Gastroesophageal sphincter (tissue), 4 donors: ENCODE measurements at regions not wholly inside any gene's neighbourhood (a gene's known extent, or its start where the extent isn't known, plus 50 kb on each side); places are given as distances from the start of the nearest gene placed in this dataset.

ENCODE experiments used
- ATAC-seq: fragments of 150-250 bp; one replicate; pipeline ENCODE4 v1.9.1; 2016; ENCODE audit warnings: mild to moderate bottlenecking, moderate library complexity
- H3K27ac ChIP-seq, 4 donors: fragments of 200-600 bp; sonication (generic) in 3 of 4; 1 replicate in 3 of 4; 2 replicates in 1 of 4; pipeline ENCODE4 v1.5.1; 2016 to 2019
- H3K27me3 ChIP-seq: fragments of 200-600 bp; sonication (generic); one replicate; pipeline ENCODE4 v1.5.1; 2019
- H3K36me3 ChIP-seq, 2 donors: fragments of 200-600 bp; sonication (generic); one replicate each; pipeline ENCODE4 v1.5.1; 2019; ENCODE audit warnings: control low read depth in 1 of 2
- H3K4me1 ChIP-seq, 3 donors: fragments of 200-600 bp; sonication (generic); 1 replicate in 2 of 3; 2 replicates in 1 of 3; pipeline ENCODE4 v1.5.1; 2016 to 2019; ENCODE audit warnings: control low read depth in 2 of 3
- H3K4me3 ChIP-seq, 2 donors: fragments of 200-600 bp; sonication (generic); one replicate each; pipeline ENCODE4 v1.5.1; 2019; ENCODE audit warnings: mild to moderate bottlenecking in 1 of 2, moderate library complexity in 1 of 2
- H3K9me3 ChIP-seq, 3 donors: fragments of 200-600 bp; sonication (generic); one replicate each; pipeline ENCODE4 v1.5.1; 2017 to 2019; ENCODE audit warnings: control low read depth in 2 of 3
- CTCF ChIP-seq, 4 experiments: fragments of 200-600 bp in 2 of 4; fragments of 450-650 bp in 2 of 4; sonication (generic) in 1 of 4; IDR thresholded peaks; one replicate each; pipeline ENCODE4 v1.5.1; 2017 to 2019; ENCODE audit warnings: antibody characterized with exemption in 4 of 4, mild to moderate bottlenecking in 2 of 4, moderate library complexity in 2 of 4
- EP300 ChIP-seq: sonication (generic); formaldehyde crosslinking; IDR thresholded peaks from one replicate; pipeline ENCODE4 v1.6.1; 2017; ENCODE audit warnings: antibody characterized with exemption, mild to moderate bottlenecking
- POLR2A ChIP-seq, 2 donors: fragments of 450-650 bp; IDR thresholded peaks; one replicate each; pipeline ENCODE4 v1.6.1; 2017; ENCODE audit warnings: antibody characterized with exemption in 2 of 2, mild to moderate bottlenecking in 2 of 2, moderate library complexity in 1 of 2
- POLR2AphosphoS5 ChIP-seq: sonication (generic); formaldehyde crosslinking; IDR thresholded peaks from one replicate; pipeline ENCODE4 v1.6.1; 2017; ENCODE audit warnings: antibody characterized with exemption
- WGBS, 2 donors: methylation state at CpG; one replicate each; pipeline ENCODE4 v1.1.5; 2018; ENCODE audit warnings: low coverage in 1 of 2; 5-methylcytosine and 5-hydroxymethylcytosine counted together

- Histone ChIP-seq H3K27ac (no peak overlapping the region), H3K4me1 (no peaks in the 10 kb centered on the region), H3K27me3 (no peaks in the 10 kb centered on the region), H3K4me3 (no peak overlapping the region), H3K36me3 (no peaks in the 10 kb centered on the region), H3K9me3 (no peaks in the 10 kb centered on the region)
- TF ChIP-seq POLR2AphosphoS5 (no peak), CTCF (IDR thresholded peaks at IDR 0.05) (no peak), EP300 (no peak), POLR2A (IDR thresholded peaks at IDR 0.05) (no peak)
- ATAC-seq: no peak
- WGBS, 2 donors: 75 to 90% methylated on average over 1 to 2 of the region's 2 CpGs
Measured at GRCh38 chr7:110291430-110291829, 799.5 kb upstream of the LRRN3 start.

GRCh38 chr7:110296321-110296720 lies 794.6 kb upstream of the LRRN3 start:
- Histone ChIP-seq H3K27me3 (no peaks in the 10 kb centered on the region), H3K27ac (no peak overlapping the region), H3K36me3 (no peaks in the 10 kb centered on the region), H3K4me3 (no peak overlapping the region), H3K9me3 (no peaks in the 10 kb centered on the region), H3K4me1 (no peaks in the 10 kb centered on the region)
- ATAC-seq: no peak
- TF ChIP-seq EP300: no peak
- no peak for TF ChIP-seq CTCF (IDR thresholded peaks at IDR 0.05)
- no peak for TF ChIP-seq POLR2AphosphoS5
- no peak for TF ChIP-seq POLR2A (IDR thresholded peaks at IDR 0.05)
- 82 to 88% methylated on average over 1 of the region's 1 CpG for WGBS, 2 donors

GRCh38 chr7:110307776-110308175 lies 783.2 kb upstream of the LRRN3 start:
- no peak overlapping the region for H3K4me3 ChIP-seq
- no peaks in the 10 kb centered on the region for H3K4me1 ChIP-seq
- no peaks in the 10 kb centered on the region for H3K9me3 ChIP-seq
- no peak for ATAC-seq
- H3K27ac ChIP-seq: no peak overlapping the region
- WGBS, 2 donors: 88 to 100% methylated on average over 1 of the region's 1 CpG
- H3K27me3 ChIP-seq: no peaks in the 10 kb centered on the region
- H3K36me3 ChIP-seq: no peaks in the 10 kb centered on the region
- TF ChIP-seq CTCF (IDR thresholded peaks at IDR 0.05) (no peak), POLR2A (IDR thresholded peaks at IDR 0.05) (no peak), EP300 (no peak), POLR2AphosphoS5 (no peak)

GRCh38 chr7:110308791-110309190 lies 782.1 kb upstream of the LRRN3 start:
- no peak overlapping the region for H3K27ac ChIP-seq
- H3K9me3 ChIP-seq: no peaks in the 10 kb centered on the region
- TF ChIP-seq POLR2A (IDR thresholded peaks at IDR 0.05) (no peak), CTCF (IDR thresholded peaks at IDR 0.05) (no peak), EP300 (no peak), POLR2AphosphoS5 (no peak)
- WGBS, 2 donors: 79 to 98% methylated on average over 5 of the region's 5 CpGs
- no peak overlapping the region for H3K4me3 ChIP-seq
- H3K4me1 ChIP-seq: no peaks in the 10 kb centered on the region
- no peaks in the 10 kb centered on the region for H3K27me3 ChIP-seq
- no peaks in the 10 kb centered on the region for H3K36me3 ChIP-seq
- no peak for ATAC-seq

- Histone ChIP-seq H3K4me3 (no peak overlapping the region), H3K9me3 (no peaks in the 10 kb centered on the region), H3K27me3 (no peaks in the 10 kb centered on the region), H3K27ac (no peak overlapping the region), H3K36me3 (no peaks in the 10 kb centered on the region), H3K4me1 (no peaks in the 10 kb centered on the region)
- no peak for ATAC-seq
- no peak for TF ChIP-seq POLR2AphosphoS5
Measured at GRCh38 chr7:110309941-110310340, 781.0 kb upstream of the LRRN3 start.

GRCh38 chr7:110311556-110311955 lies 779.4 kb upstream of the LRRN3 start:
- 62 to 67% methylated on average over 3 of the region's 3 CpGs for WGBS, 2 donors
- no peak overlapping the region for H3K4me3 ChIP-seq
- no peaks in the 10 kb centered on the region for H3K9me3 ChIP-seq
- H3K4me1 ChIP-seq: no peaks in the 10 kb centered on the region
- no peak for ATAC-seq
- H3K27ac ChIP-seq: no peak overlapping the region
- H3K27me3 ChIP-seq: no peaks in the 10 kb centered on the region
- no peaks in the 10 kb centered on the region for H3K36me3 ChIP-seq
- no peak for TF ChIP-seq POLR2A (IDR thresholded peaks at IDR 0.05)
- TF ChIP-seq CTCF (IDR thresholded peaks at IDR 0.05): no peak
- no peak for TF ChIP-seq EP300
- TF ChIP-seq POLR2AphosphoS5: no peak
